HG03432 (cell line): ENCODE measurements at regions not wholly inside any gene's neighbourhood (a gene's known extent, or its start where the extent isn't known, plus 50 kb on each side); places are given as distances from the start of the nearest gene placed in this dataset.

Experiments used
- ATAC-seq: cut with Tn5 transposase; IDR thresholded peaks from one replicate; pipeline ENCODE4 v1.9.1; 2021; ENCODE audit warnings: mild to moderate bottlenecking, moderate library complexity; ENCODE audit not compliant: unreplicated experiment

- ATAC-seq, result no peak
These were observed 339.0 kb downstream of the CHRM3 start for GRCh38 chr1:239725371-239725770.

- ATAC-seq, result no peak
These were observed 339.6 kb downstream of the CHRM3 start for GRCh38 chr1:239725933-239726332.

DNA sequence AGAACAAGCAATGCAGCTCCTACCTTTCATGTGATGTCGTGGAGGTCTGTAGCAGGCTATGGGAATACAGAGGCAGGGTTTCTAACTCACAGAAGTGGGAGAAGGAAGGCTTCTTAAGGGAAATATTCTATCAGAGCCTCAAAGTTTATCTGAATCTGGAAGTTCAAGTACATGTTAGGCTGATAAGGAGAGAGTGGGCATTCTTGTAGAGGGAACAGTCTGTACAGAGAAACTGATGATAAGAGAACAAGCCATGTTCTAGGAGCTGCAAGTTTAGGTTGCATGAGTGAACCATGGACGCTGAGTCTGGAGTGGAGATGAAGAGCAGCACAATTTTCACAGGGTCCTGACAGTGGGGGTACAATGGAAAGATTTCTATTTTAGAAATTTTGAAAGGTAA is 344.0 kb downstream of the CHRM3 start:
- no peak for ATAC-seq

- no peak for ATAC-seq
These were observed 344.8 kb downstream of the CHRM3 start for GRCh38 chr1:239731082-239731748.

DNA sequence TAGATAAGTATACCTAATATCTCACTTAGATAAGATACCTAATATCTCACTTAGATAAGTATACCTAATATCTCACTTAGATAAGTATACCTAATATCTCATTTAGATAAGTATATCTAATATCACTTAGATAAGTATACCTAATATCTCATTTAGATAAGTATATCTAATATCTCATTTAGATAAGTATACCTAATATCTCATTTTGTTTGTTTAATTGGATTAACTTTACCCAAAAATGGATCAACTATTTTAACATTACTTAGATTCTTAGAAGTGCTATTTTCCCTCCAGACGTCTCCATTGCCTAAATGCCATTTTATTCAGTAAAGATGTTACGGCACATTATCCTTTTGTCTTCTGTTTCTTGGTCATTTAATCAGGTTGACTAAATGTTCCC is 346.4 kb downstream of the CHRM3 start:
- ATAC-seq, result no peak

- no peak for ATAC-seq
These were observed 347.6 kb downstream of the CHRM3 start for GRCh38 chr1:239733995-239734394.

GRCh38 chr1:239735111-239735510 is 348.7 kb downstream of the CHRM3 start:
- ATAC-seq, result no peak

DNA sequence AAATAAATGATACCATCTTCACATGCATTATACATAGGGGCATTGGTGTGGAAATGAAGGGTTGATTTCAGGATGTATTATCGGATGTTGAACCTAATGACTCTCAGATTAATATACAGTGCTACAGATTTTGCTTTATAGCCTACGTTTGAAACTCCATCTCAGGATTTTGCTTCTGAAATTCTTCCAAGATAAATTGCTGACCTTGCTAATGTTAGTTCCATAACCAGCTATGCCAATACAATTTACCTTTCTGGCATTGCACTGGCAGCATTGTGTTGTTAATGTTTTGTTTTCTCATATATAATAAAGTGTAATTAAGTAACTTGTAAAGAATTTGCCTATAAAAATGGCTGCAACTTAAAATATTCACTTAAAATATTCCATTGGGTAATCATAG is 350.1 kb downstream of the CHRM3 start:
- no peak for ATAC-seq

DNA sequence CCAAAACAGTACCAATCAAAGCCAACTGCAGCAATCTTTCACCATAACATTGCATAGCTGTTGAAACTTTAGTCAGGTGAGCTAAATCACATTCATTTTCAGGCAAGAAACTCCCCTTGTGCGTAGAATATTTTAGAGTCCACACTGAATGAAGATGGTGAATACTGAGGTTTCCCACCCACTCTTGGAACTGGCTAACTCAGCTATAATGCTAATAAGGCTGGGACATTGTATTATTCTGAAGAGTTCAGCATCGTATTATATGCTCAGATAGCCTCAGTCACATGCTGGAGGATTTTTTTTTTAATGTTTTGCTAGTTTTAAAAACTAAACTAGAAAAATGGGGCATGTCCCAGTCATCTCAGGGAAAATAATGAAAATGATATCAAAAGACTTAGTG is 352.3 kb upstream of the FMN2 start:
- no peak for ATAC-seq

DNA sequence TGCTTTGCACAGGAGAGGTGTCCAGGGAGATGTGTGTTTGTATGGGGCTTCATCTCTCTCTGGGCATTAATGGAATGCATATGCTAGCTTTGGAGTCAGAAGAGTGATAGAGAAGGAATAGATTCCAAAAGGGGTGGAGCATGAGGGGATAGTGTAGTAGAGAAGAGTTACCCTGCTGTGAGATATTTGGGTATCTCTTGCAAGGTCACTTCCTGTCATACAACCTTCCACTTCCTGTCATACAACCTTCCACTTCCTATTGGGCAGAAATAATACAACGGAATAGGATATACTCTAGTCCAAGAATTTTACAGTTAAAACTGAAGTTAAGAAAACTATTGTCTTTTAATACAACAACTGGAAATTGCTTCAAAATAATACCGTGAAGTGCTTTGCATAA is 351.8 kb upstream of the FMN2 start:
- no peak for ATAC-seq

DNA sequence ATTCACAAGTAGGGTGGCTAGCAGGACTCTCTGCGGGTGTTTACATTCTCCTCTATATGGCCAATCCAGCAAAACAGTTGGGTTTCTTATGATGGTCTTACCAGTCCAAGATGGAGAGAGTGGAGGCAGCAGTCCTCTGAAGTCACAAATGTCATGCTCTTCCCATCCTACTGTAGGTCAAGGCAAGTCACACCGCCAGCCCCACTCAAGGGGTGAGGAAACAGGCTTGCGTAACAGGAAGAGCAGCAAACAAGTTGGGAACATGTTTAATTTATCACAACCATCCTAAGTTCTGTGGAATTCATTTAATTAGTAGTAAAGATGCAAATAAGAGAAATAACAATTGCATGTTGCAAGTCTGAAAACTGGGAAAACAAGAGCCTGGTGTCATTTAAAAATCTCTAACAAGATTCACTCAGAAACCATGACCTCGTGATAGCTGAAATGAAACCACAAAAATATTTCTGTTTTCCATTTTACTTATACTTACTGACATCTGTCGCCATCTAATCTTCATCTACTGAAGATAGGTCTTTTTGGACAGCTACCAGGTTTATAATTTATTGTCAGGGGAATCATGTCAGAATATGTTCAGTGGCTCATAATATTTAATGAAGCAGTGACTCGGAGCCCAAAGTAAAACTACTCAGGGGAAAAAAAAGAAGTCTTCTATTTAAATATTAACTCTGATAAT is 349.1 kb upstream of the FMN2 start:
- no peak for ATAC-seq

GRCh38 chr1:239744851-239745250 is 346.8 kb upstream of the FMN2 start:
- ATAC-seq, result no peak

DNA sequence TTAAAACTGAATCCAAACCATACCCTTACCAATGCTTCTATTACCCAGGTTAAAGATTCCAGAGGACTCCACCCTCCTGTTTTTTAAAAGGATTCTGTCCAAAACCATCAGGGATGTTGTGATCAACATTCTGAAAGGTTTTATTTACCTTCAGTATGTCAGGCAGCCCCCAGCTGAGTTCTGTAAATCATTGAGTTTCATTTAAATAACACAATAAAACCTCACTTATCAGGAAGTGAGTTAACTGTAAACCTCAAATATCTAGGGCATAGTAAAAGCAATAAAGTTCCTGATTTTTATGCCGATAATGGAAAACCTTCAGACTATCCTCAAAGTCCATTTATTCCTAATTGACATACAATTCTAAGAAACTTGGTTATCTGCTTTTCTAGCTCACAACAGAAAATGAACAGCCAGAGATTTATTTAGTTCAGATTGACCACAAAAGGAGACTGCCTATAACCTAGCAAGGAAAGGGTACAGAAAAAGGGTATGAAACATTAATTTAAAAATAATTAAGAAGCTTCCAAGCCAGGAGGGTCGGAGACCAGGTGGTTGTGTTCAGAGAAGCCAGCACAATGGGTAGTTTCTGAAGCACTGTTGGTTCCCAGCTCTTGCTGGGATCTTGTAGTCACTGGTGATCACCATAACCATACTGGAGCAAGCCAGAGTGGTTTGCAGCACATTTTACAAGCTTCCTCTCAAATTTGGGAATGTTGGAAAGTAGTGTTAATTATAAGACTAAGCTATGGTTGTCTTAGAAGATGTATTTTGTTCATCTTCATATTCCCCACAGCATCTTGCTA is 336.4 kb upstream of the FMN2 start:
- ATAC-seq, result no peak

GRCh38 chr1:239757716-239758115 is 334.0 kb upstream of the FMN2 start:
- no peak for ATAC-seq

DNA sequence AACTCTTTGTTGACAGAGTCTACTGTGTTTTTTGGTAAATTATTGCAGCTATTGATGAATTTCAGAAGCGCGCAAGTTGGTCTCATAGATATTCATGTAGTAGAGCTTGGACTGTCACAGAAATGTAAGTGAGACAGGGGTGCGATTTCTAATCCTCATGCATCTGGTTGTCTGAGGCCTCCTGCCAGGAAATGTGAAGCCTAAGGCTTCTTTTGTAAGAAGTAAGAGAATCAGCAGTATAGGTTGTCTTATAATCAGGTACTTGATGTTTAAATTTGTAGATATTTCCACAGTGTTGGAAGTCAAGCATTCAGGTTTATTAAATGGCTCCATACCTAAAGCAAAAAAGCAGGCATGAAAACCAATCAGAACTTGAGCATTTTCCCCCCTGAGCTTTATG is 332.9 kb upstream of the FMN2 start:
- ATAC-seq, result no peak

- no peak for ATAC-seq
These were observed 330.2 kb upstream of the FMN2 start for GRCh38 chr1:239761509-239761908.

DNA sequence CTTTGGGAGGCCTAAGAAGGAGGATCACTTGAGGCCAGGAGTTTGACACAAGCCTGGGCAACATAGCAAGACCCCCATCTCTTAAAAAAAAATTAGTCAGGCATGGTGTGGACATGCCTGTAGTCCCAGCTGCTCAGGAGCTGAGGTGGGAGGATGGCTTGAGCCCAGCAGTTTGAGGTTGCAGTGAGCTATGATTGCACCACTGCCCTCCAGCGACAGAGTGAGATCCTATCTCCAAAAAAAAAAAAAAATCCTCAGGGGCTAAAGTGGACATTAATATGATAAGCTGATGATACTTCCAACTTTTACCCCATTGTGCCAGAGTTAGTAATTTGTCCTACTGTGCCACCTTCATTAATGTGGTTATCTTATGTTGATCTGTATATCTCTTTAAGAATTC is 327.8 kb upstream of the FMN2 start:
- ATAC-seq, result no peak

GRCh38 chr1:239764546-239764945 is 327.1 kb upstream of the FMN2 start:
- ATAC-seq, result no peak

GRCh38 chr1:239765163-239765562 is 326.5 kb upstream of the FMN2 start:
- ATAC-seq, result no peak

DNA sequence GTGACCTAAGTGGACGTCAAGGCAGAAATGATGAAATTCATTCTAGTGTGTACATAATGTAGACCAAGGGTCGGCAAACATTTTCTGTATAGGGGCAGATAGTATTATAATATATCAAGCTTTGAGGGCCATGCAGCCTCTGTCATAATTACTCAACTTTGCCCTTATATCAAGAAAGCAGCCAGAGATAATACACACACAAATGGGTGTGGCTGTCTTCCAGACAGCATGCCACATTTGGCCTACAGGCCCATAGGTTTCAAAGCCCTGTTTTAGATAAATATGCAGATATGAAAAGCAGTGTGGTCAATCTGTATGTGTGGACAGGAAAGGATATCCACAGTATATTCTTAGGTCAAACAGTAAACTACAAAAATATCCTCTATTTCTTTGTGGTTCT is 320.1 kb upstream of the FMN2 start:
- ATAC-seq, result no peak

GRCh38 chr1:239772446-239772845 is 319.2 kb upstream of the FMN2 start:
- ATAC-seq, result no peak

- no peak for ATAC-seq
These were observed 316.2 kb upstream of the FMN2 start for GRCh38 chr1:239775466-239775865.
